H1 (cell line): ENCODE measurements at regions not wholly inside any gene's neighbourhood (a gene's known extent, or its start where the extent isn't known, plus 50 kb on each side); places are given as distances from the start of the nearest gene placed in this dataset.

Source experiments
- CTCF ChIP-seq, 3 experiments: IDR thresholded peaks; 1 replicate in 2 of 3; 2 replicates in 1 of 3; pipeline versions ENCODE4 v1.5.1 to v1.6.1; 2011; ENCODE audit warnings: low read length in 3 of 3, mild to moderate bottlenecking in 3 of 3, inconsistent platforms in 2 of 3, low read depth in 1 of 3, moderate library complexity in 1 of 3; ENCODE audit not compliant: insufficient read depth in 1 of 3; ENCODE audit errors: control extremely low read depth in 1 of 3
- GABPA ChIP-seq: IDR thresholded peaks from 2 replicates; pipeline ENCODE4 v1.6.1; 2011; ENCODE audit warnings: mild to moderate bottlenecking, low read length, moderate library complexity, borderline replicate concordance; ENCODE audit not compliant: insufficient read depth
- MAX ChIP-seq: IDR thresholded peaks from 2 replicates; pipeline ENCODE4 v1.6.1; 2012; ENCODE audit warnings: inconsistent platforms
- POLR2A ChIP-seq, 2 experiments: IDR thresholded peaks; 1 replicate in 1 of 2; 2 replicates in 1 of 2; pipeline ENCODE4 v1.6.1; 2011; ENCODE audit warnings: low read depth in 2 of 2, low read length in 2 of 2, mild to moderate bottlenecking in 2 of 2; ENCODE audit errors: control extremely low read depth in 1 of 2
- SP1 ChIP-seq: IDR thresholded peaks from 2 replicates; pipeline ENCODE4 v1.6.1; 2011; ENCODE audit warnings: low read depth, low read length
- SUZ12 ChIP-seq: fragments of 200-600 bp; sonication (generic); IDR thresholded peaks from 2 replicates; pipeline ENCODE4 v1.6.1; 2012; ENCODE audit warnings: mild to moderate bottlenecking, inconsistent platforms, low read length, moderate library complexity, mixed read lengths

- no peak for TF ChIP-seq GABPA
- no peak for TF ChIP-seq MAX
- no peak for TF ChIP-seq CTCF (IDR thresholded peaks at IDR 0.05; ENCODE audit: control extremely low read depth in 1 of 3, insufficient read depth in 1 of 3, low read depth in 1 of 3, low read length in 3 of 3)
- no peak for TF ChIP-seq SP1
- no peak for TF ChIP-seq POLR2A (IDR thresholded peaks at IDR 0.05; ENCODE audit: control extremely low read depth in 1 of 2, low read depth in 2 of 2, low read length in 2 of 2)
- TF ChIP-seq SUZ12: no peak
Measured at GRCh38 chr6:23953976-23954375, 172.0 kb upstream of the NRSN1 start.
